Left kidney (tissue), 1 donor: ENCODE measurements at regions not wholly inside any gene's neighbourhood (a gene's known extent, or its start where the extent isn't known, plus 50 kb on each side); places are given as distances from the start of the nearest gene placed in this dataset.
A peak's percentile ranks its signal among the peaks of the same experiment; 100 is the strongest.

Experiments
- DNase-seq: peaks from one replicate; pipeline ENCODE4 v3.0.0-alpha.2; 2013

DNA sequence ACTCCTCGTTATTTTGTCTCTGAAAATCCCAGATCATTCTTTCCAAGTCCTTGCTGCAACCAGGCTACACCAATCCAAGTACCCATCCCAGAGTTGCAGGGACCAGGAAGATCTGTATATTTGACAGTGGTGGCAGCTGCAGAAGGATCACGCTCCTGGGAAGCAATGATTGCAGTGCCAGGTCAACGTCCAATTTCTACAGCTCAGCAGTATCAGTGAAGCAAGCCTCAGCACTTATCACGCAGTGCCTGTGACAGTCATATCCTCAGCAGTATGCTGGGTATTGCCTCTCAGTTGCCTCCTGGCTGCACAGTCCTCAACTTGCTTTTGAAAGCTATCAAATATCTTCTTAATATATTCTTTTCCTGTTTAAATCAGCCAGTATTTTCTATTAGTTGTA lies 66.7 kb downstream of the BARHL2 start:
- no peak for DNase-seq

DNA sequence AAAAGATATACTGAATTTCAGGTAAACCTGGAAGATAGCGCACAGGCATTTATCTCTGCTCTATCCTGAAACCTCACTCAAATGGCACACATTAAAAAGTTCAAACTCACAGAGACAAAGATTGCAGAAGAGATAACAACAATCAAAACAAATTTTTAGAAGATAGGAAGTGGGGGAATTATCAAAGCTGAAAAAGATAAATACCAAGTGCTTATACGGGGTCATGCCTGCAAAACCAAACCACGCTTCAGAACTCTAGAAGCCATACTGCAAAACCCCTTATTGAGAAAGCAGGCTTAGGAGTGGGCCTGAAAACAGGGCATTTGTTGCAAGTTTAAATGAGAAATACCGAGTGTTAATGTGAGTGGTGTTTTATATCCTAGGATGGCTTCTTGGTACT lies 76.8 kb downstream of the BARHL2 start:
- DNase-seq = no peak

DNA sequence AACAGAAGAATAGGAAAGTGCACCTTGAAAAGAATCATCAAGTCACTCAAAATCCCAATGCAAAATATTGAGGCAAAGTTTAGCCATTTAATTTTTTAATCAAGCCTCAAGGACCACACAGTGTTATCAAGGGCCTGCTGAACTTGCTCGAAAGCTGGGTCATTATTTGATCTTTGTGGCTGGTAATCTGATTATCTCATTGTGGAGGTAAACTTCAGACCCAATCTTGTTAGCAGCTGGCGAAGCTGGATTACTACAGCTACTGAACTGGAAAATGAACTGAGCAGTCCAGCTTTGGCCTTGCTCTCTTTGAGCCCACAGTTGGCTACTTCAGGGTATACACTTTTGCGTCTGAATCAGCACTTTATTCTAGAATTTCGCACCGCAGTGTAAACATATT lies 94.4 kb downstream of the BARHL2 start:
- DNase-seq = no peak

DNA sequence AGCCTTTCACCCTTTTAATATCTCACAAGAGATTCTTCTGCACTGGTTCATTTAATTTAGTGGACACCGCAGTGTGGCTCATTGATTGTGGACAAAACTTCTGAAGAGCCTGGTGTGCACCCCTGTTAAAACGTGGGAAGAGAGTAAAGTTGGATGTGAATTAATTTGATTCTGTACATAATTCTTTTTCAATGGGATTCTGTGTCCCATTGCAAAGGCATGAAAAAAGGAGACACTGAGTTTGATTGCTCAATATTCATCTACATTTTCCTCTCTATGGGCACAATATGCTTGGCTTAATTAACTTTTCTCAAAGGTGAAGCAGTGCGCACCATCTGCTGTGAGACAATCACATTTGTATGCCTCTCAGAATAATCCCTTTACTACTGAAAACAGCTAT lies 95.1 kb downstream of the BARHL2 start:
- no peak for DNase-seq

DNA sequence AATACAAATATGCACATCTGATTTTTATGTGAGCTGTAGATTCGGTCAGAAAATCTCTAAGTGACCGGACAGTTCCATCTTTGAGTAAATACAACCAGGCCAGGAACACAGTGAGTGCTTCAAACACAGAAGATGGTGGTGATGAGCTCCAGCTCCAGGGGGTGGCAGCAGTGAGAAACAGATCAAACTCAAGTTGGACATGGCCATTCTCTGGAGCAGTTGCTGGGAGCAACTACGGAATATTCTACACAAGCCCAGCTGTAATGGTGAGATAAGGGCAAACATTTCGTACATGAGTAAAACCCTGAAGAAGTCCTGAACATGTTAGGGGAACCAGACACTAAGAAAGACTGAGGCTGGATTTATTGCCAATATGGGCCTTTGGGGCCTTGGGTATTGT lies 100.7 kb downstream of the BARHL2 start:
- no peak for DNase-seq

DNA sequence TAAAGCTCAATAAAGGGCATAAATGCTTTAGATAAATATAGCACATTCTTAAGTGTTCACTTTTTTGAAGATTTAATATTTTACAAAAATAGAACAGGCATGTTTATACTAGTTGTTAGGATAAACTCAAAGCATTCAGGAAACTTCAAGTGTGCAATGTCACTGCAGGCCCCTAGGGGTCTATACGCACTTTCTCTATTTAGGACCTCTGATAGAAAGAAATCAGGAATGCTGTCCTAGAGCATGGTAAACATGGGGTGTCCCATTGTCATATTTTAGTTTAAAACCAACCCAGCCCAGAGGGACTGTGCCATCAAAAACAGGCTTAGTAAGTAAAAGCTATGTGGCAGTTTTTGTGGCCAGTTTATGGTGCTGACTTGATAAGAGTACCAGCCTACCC lies 102.2 kb downstream of the BARHL2 start:
- no peak for DNase-seq

DNA sequence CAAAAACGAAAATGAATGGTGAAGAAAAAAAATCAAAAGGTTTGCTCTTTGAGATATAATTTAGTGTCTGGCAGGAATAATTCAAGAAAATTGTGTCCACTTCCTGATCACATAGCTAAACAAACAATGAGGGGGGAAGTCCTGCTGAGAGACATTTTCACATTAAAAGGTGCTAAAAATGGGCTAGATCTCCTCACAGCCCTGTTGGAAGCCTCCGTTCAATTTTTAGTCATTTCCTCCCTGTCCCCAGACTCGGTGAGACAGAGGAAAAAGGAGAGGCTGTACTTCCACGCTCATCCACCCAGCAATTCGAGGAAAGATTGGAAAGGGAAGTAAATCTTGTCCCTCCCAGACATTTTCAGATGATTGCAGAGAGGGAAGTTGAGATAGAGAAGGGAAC lies 103.7 kb downstream of the BARHL2 start:
- DNase-seq = no peak

DNA sequence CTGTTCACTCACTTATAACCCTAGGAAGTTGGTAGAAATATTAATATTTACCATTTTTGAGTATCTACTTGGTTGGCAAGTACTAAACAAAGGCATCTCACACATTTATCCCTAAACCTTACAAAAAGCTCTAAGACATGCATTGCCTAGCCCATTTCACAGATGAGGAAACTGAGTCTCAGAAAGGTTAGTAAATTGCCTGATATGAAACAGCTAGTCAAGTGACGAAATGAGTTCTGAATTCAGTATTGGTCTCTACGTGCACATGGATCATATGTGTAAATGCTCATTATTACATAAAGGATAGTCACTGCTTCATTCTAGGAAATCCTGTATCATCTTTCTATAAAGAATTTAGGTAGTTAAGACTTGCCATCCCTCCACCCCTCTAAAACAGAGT lies 105.1 kb downstream of the BARHL2 start:
- DNase-seq = no peak

DNA sequence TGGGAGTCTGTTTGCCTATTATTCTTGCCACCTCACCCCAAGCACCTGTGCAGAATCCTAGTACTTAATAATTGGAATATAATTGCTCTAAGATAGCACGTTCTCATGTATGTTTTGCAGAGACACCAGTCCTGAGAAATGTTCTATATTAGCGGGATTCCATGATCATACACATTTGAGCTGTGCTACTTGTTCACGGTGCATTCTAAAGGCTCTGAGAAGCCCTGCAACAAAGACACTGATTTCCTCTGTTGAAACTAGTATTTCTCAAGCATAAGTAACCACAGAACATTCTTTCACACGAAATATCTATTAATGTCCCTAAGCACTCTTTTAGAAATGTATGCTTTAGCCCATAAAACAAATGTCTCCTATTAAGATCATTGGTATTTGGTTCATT lies 109.4 kb downstream of the BARHL2 start:
- DNase-seq = no peak

DNA sequence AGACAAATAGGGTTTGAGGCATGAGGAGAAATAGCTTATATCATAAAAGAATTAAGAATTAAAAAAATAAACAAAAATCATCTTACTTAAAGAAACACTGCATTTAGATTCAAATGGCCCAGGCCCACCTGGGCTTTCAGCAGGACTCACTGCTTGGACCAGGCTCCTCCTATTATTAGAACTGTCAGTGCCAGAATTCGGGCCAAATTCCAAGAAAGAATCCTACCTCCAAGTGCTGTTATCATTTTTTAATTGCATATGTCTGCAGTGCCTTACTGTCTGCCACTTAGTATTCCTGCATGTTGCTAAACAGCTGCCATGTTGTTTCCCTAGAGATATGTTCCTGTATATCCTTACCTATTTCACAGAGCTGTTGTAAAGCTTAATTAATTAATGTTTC lies 112.0 kb downstream of the BARHL2 start:
- no peak for DNase-seq

DNA sequence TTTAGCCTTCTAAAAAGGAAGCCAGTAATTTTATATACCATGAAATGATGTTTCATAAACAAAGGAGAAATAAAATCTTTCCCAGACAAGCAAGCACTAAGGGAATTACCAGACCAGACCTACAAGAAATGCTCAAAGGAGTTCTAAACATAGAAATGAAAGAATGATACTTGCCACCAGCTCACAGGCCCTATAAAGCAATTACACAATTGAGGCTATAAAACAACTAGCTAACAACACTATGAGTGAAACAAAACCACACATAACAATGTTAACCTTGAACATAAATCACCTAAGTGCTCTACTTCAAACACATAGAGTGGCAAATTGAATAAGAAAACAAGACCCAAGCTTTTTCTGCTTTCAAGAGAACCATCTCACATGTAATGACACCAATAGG lies 123.8 kb downstream of the BARHL2 start:
- no peak for DNase-seq

DNA sequence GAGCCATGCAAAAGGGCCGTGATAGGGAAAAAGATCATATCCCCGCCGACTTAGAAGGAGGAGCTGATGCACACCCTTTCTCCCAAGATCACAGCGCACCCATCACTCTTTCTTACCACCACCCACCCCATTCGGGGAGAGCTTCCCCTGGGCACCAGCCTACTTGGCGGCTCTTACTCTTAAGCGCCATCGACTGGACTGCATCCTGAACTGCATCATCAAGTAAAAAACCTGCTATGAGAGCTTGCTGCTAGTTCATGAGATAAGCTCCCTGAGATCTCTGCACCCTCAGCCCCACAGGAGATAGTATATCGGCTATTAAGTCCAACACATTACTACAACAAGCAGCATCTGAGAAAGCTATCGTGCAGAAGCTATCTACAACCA lies 125.1 kb downstream of the BARHL2 start:
- no peak for DNase-seq

DNA sequence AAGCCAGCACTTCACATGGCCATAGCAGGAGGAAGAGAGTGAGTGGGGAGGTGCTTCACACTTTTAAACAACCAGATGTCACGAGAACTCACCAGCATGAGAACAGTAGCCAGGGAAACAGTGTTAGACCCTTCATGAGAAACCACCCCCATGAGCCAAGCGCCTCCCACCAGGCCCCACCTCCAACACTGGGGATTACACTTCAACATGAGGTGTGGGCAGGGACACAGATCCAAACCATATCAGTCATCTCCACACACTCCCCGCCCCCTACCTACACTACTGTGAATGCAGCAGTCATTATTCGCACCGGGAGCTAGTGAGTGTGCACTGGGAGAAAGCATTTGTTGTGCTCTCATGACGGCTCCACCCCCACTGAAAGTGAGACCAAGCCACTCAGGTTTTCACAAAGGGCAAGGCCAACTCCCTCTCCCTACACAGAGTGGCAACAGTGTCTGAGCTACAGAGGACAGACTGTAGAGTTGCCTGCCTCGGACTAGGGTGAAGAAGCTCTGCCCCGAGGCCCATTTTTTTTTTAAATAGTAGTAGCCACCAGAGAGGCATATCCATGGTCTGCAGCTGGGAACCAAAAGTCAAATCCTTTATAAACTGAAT lies 125.6 kb downstream of the BARHL2 start:
- DNase-seq = no peak

DNA sequence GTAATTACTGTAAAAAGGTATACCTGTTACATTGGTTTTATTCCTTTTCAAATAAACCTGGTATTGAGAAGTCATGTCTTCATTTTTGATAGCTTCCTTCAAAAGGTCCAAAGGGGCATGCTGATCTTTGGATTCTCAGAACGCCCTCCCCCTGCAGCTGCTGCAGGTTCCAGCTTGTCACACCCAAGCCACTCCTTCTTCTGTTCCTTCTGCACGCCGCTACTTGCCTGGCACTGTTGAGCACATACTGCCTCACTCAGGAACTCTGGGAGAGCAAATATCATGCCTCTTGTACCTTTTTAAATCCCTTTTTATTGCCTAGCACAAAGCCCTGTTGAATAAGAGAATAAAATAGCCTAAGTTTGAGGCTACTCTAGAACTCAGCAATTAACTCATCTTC lies 136.9 kb downstream of the BARHL2 start:
- DNase-seq = no peak

DNA sequence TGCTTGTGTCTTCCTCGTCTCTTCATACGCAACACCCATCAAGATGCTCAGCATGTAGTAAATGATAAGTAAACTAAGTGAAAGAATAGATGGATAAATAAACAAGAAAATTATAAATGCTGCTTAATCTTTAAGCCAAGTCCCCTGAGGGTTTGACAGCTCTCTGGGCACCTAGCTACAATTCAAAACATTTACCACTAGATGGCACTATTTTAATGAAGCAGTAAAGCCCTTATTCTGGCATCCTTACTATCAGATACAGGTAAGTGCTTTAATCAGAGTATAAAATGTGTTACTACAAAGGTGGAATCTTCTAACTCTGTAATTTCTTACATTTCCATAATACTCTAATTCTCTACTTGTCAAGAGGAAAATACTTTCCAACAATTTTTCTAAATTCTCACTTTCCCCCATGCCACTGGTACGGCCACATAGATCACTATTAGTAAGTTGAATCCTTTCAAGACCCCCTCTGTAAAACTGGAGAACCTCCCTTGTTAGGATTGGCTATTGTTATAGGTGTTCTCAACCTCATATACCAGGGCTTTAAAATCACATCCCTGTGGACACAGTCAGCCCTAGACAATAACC lies 137.8 kb downstream of the BARHL2 start:
- DNase-seq = peak; percentile 38

DNA sequence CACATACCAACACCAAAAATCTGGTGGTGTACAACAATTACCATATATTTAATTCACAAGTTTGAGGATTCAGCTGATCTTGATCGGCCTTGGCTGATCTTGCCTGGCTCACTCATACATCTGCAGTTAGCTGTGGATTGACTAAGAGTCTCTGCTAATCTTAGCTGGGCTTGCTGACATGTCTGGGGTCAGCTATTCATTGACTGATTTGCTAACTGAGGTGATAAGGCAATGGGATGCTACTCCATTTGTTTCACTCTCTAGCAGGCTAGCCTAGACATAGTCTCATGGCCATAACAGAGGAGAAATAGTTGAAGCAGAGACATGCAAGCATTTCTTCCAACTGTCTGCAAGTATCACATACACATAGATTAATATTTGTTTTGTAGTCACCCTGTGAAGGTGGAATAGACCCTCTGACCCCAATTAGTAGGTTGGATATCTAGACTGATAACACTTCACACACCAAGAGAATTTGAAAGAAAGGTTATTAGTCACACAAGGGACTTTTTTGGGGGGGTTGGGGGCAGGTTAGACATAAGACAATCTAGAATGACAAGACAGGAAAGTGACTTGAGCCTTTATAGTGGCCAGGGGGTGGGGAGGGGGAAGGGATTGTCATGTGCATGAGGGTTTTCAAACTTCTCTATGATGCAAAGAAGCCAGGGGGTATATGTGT lies 142.3 kb downstream of the BARHL2 start:
- no peak for DNase-seq

DNA sequence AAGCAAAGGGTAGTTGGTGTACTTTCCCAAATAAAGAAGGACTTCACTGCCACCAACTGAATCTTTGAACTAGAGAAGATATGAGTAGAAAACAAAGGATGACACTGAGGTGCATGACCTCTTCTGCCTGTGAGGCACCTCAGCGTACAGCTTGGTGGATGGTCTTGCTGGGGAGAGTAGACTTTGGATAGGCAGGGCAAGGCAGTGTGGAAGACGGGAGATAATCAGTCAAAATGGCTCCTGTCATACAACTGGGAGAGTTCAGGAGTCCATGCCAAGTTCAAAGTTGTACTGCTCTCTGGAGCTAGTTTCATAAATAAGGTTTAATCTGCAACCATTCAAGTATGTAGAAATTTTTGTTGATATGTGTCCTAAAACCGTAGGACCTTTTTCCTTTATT lies 143.4 kb downstream of the BARHL2 start:
- DNase-seq = no peak

DNA sequence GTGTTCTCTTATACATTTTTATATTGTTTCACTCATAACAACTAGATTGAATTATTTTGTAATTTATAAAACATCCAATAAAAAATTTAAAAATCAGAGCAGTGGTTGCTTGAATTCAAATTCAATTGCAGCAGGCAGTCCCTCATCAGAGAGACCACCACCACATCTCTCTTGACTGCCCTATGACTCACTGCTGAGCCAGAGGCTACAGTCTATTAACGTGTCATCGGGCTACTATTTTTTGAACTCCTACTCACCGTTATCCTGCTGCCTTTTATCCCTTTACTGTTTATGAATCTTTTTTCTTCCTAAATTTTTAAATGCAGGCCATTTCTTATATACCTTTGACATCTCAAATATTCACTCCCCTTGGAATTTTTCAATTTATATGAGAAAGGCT lies 144.7 kb downstream of the BARHL2 start:
- no peak for DNase-seq

DNA sequence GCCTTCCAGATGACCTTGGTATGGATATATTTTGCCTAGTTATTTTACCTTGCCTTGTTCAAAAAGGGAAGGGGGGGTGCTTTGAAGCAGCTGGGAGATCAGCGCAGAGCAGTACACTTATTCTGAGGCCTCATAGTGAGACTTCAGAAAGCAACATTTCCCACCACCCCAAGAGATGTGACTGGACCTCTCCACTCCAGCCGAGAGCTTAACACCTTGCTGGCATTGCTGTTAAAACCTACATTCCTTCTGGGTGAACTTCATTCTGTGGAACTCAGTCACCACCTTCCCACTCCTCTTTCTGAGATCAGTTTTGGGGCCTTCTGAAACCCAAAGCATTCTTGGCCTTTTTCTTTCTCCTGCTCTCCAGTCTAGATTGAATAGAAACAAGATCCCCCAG lies 148.7 kb downstream of the BARHL2 start:
- DNase-seq = no peak

DNA sequence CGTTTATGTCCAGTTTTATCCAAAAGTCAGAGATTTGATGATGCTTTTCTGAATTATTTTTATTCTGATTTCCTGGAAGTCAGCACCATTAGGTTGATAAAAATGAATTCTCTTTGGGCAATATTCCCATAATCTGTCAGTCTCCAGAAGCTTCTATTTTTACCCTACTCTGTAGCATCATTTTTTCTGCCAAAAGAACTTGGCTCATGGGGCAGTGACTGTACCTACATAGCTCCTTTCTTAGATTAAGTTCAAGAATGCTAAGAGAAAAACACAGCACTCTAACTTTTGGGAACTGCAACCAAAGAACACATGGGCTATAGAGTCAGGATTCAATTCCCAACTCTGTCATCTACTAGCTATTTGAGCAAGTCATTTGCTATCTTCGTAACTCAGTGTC lies 152.9 kb downstream of the BARHL2 start:
- no peak for DNase-seq

DNA sequence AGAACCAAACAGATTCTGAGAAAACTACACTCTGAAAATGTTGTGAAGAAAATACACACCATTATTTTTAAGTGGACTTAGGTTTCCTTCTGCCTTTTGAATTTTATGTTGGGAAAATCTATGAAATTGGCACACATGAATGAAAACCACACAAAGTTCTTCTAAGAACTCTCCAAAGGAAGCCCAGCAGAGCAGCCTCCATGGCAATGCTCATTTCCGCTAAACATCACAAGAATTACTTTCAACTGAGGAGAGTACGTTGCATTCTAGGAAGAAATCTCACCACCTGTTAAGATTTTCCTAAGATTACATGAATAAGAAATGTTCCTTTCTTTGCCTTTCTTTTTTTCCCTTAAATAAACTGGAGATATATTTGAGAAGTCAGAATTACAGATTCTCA lies 154.2 kb downstream of the BARHL2 start:
- DNase-seq = no peak

DNA sequence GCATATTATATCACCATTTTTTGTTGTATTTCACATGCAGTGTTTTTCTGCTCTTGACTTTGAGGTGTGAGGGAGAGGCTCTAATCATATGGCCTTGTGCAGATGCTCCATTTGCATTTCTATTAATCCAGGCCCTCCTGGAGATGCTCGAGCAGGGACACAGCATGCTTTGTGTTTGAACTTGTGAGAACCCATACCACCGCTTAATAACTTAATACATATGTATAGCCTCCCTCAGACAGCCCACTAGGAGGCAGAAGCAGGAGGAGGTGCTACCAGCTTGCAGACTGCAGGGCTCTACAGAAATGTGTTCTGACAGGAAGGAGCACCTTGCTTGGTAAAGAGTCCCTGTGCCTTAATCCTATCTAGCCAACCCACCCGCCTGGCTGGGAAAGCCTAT lies 155.2 kb downstream of the BARHL2 start:
- DNase-seq = no peak

DNA sequence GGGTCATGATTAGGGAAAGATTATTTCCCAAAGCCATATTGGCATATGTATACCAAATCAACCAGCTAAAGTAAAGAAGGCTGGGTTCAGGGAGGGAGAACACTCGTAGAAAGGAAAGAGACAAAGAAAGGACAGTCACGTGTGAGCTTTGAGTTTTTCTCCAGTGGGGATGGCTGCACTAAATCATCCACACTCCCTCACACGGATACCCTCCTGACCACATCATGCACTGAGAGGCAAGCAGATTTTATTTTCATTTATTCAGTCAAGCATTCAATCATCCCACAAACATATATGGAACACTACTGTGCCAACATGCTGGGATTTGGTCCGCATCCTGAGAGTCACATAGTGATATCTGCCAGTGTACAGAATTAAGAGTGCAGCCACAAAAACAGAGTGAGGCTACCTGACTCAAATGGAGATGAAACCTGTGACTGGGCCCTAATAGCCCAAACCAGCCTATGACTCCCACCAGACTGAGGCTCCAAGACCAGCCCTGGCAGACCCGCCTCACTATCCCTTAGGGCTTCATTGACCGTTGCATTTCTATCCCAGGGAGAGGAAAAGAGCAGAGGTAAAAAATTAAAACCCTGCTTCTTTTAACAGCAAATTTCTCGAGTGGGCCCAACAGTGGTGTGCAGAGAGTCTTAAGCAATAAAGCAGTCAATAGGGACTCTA lies 155.9 kb downstream of the BARHL2 start:
- no peak for DNase-seq
